ENCODE measurements at regions not wholly inside any gene's neighbourhood (a gene's known extent, or its start where the extent isn't known, plus 50 kb on each side); places are given as distances from the start of the nearest gene placed in this dataset.

- TF ChIP-seq ZBTB40 (IDR thresholded peaks at IDR 0.05; ENCODE audit: borderline replicate concordance) = no peak
- no peak for TF ChIP-seq EGR1 (IDR thresholded peaks at IDR 0.05; ENCODE audit: borderline replicate concordance in 1 of 2, low read depth in 2 of 2, low read length in 2 of 2)
- no peak for TF ChIP-seq SPI1 (IDR thresholded peaks at IDR 0.05; ENCODE audit: borderline replicate concordance, insufficient read depth, low read depth, low read length)
- TF ChIP-seq RBBP5 (conservative IDR thresholded peaks at IDR 0.05) = no peak
Measured at GRCh38 chr7:101747879-101748345, 69.5 kb upstream of the CUX1 start (continued).

- TF ChIP-seq MYC (IDR thresholded peaks at IDR 0.05; ENCODE audit: insufficient read depth, insufficient read length, insufficient replicate concordance, low read length, severe bottlenecking) (no peak), ETV6 (conservative IDR thresholded peaks at IDR 0.05 in 1 of 2, IDR thresholded peaks at IDR 0.05 in 1 of 2; ENCODE audit: borderline replicate concordance in 1 of 2, low read depth in 1 of 2) (no peak), TCF7 (IDR thresholded peaks at IDR 0.05; ENCODE audit: borderline replicate concordance) (no peak), PKNOX1 (IDR thresholded peaks at IDR 0.05) (no peak)
- ChIA-PET CTCF (no interaction called here), POLR2A (no interaction called here), RAD21 (ENCODE audit: unreplicated experiment) (no interaction called here), SMC1A (ENCODE audit: uncharacterized antibody, unreplicated experiment) (no interaction called here)
- Histone ChIP-seq H3K4me2 (ENCODE audit: control insufficient read depth, insufficient read depth) (no peak overlapping the region), H3K9ac (ENCODE audit: control insufficient read depth, insufficient read depth, low read length) (no peak overlapping the region), H3K9me3 (replicated peaks; ENCODE audit: control insufficient read depth, insufficient read depth, low read length) (no peaks in the 10 kb centered on the region), H3K27me3 (replicated peaks in 1 of 2; ENCODE audit: control insufficient read depth in 2 of 2, insufficient read depth in 2 of 2, low read length in 1 of 2) (no peaks in the 10 kb centered on the region), H3K4me3 (no peak overlapping the region), H4K20me1 (ENCODE audit: control insufficient read depth, insufficient read depth) (no peaks in the 10 kb centered on the region), H3K36me3 (ENCODE audit: control insufficient read depth in 2 of 2, insufficient read depth in 2 of 2, low read length in 1 of 2) (no peaks in the 10 kb centered on the region), H3K27ac (ENCODE audit: control insufficient read depth, insufficient read depth) (no peak overlapping the region), H2AFZ (ENCODE audit: control insufficient read depth, low read depth, low read length) (no peak overlapping the region), H3K79me2 (ENCODE audit: control insufficient read depth, insufficient read depth, low read length) (no peaks in the 10 kb centered on the region), H3K4me1 (ENCODE audit: control insufficient read depth, insufficient read depth, low read length) (peaks cover 24% of the 10 kb centered on the region)
- 100% methylated on average over 1 of the region's 3 CpGs for WGBS (ENCODE audit: insufficient coverage, insufficient replicate concordance, low lambda C conversion rate, missing lambda C conversion rate)
- DNase-seq (ENCODE audit: low read depth, low spot score) = no peak
- no peak for ATAC-seq
- intact Hi-C loops (cut with micrococcal nuclease; ENCODE audit: unreplicated experiment) (loop anchor here (10.0 kb wide), 1 partner anchor 205 kb away; no protein-coding TSS in a partner anchor), in situ Hi-C loops (cut with MboI) (loop anchor here (5.0 kb wide), 1 partner anchor 62 kb away; no protein-coding TSS in a partner anchor)
- BruUV-seq (replicated peaks) = no TSS peak
- FAIRE-seq = no peak
Measured at GRCh38 chr7:101749891-101750290, 67.5 kb upstream of the CUX1 start.
